Tibial nerve (tissue), 4 donors: ENCODE measurements at regions not wholly inside any gene's neighbourhood (a gene's known extent, or its start where the extent isn't known, plus 50 kb on each side); places are given as distances from the start of the nearest gene placed in this dataset.
"Not testable (repeated sequence)": the region's sequence is repeated elsewhere in the genome, so short reads cannot be mapped to it uniquely, and the experiment has no call there.

ENCODE experiments used
- DNase-seq, 2 donors: peaks; one replicate each; pipeline ENCODE4 v3.0.0-alpha.2; 2019; ENCODE audit warnings: low spot score in 2 of 2
- H3K27ac ChIP-seq, 4 donors: fragments of 200-600 bp; sonication (generic) in 3 of 4; one replicate each; pipeline ENCODE4 v1.5.1; 2017 to 2019; ENCODE audit warnings: mild to moderate bottlenecking in 1 of 4
- H3K27me3 ChIP-seq, 2 donors: fragments of 200-600 bp; sonication (generic) in 1 of 2; one replicate each; pipeline versions ENCODE4 v1.5.1 to v1.6.0; 2017 to 2019
- H3K36me3 ChIP-seq, 3 donors: fragments of 200-600 bp; sonication (generic); one replicate each; pipeline ENCODE4 v1.5.1; 2018 to 2019
- H3K4me1 ChIP-seq, 4 donors: fragments of 200-600 bp; sonication (generic) in 3 of 4; one replicate each; pipeline ENCODE4 v1.5.1; 2017 to 2019
- H3K4me3 ChIP-seq, 4 donors: fragments of 200-600 bp; sonication (generic) in 3 of 4; one replicate each; pipeline ENCODE4 v1.5.1; 2017 to 2019; ENCODE audit warnings: mild to moderate bottlenecking in 1 of 4, moderate library complexity in 1 of 4
- H3K9me3 ChIP-seq, 4 donors: fragments of 200-600 bp; sonication (generic) in 3 of 4; one replicate each; pipeline ENCODE4 v1.5.1; 2017 to 2019
- CTCF ChIP-seq, 5 experiments: fragments of 200-600 bp in 3 of 5; fragments of 450-650 bp in 2 of 5; sonication (generic) in 3 of 5; IDR thresholded peaks; one replicate each; pipeline ENCODE4 v1.5.1; 2016 to 2019; ENCODE audit warnings: antibody characterized with exemption in 5 of 5, mild to moderate bottlenecking in 3 of 5, moderate library complexity in 2 of 5
- EP300 ChIP-seq, 2 donors: sonication (generic); formaldehyde crosslinking; IDR thresholded peaks; one replicate each; pipeline ENCODE4 v1.6.1; 2017; ENCODE audit warnings: antibody characterized with exemption in 2 of 2, mild to moderate bottlenecking in 1 of 2
- POLR2A ChIP-seq, 2 donors: fragments of 450-650 bp; IDR thresholded peaks; one replicate each; pipeline ENCODE4 v1.6.1; 2017; ENCODE audit warnings: antibody characterized with exemption in 2 of 2, mild to moderate bottlenecking in 2 of 2, moderate library complexity in 2 of 2
- WGBS, 2 donors: methylation state at CpG; one replicate each; pipeline ENCODE4 v1.1.5; 2018; 5-methylcytosine and 5-hydroxymethylcytosine counted together

- WGBS, 2 donors: 69 to 70% methylated on average over 5 of the region's 5 CpGs
- H3K36me3 ChIP-seq: no peaks in the 10 kb centered on the region
- TF ChIP-seq EP300 (IDR thresholded peaks at IDR 0.05): no peak
- no peak for TF ChIP-seq POLR2A (IDR thresholded peaks at IDR 0.05)
- TF ChIP-seq CTCF (IDR thresholded peaks at IDR 0.05): no peak
- DNase-seq: no peak
- no peaks in the 10 kb centered on the region for H3K27me3 ChIP-seq
- peak overlapping the region in 2 of 4 donors; percentile 26 to 63 for H3K27ac ChIP-seq
- H3K9me3 ChIP-seq: no peaks in the 10 kb centered on the region
- peaks cover 0 to 30% (median 5%) of the 10 kb centered on the region in 4 donors for H3K4me1 ChIP-seq
- no peak overlapping the region for H3K4me3 ChIP-seq
Measured at GRCh38 chr10:114713525-114714090, 55.5 kb upstream of the ABLIM1 start.

- DNase-seq: no peak
- WGBS, 2 donors: 55 to 58% methylated on average over 5 of the region's 5 CpGs
- Histone ChIP-seq H3K27ac (peak overlapping the region in 2 of 4 donors; percentile 26 to 63), H3K36me3 (no peaks in the 10 kb centered on the region), H3K27me3 (no peaks in the 10 kb centered on the region), H3K4me3 (no peak overlapping the region), H3K9me3 (no peaks in the 10 kb centered on the region), H3K4me1 (peaks cover 0 to 30% (median 5%) of the 10 kb centered on the region in 4 donors)
- TF ChIP-seq EP300 (IDR thresholded peaks at IDR 0.05): no peak
- no peak for TF ChIP-seq CTCF (IDR thresholded peaks at IDR 0.05)
- TF ChIP-seq POLR2A (IDR thresholded peaks at IDR 0.05): no peak
Measured at GRCh38 chr10:114714281-114714741, 56.2 kb upstream of the ABLIM1 start.

GRCh38 chr10:114715171-114715670 is 57.1 kb upstream of the ABLIM1 start:
- peaks cover 0 to 30% (median 5%) of the 10 kb centered on the region in 4 donors for H3K4me1 ChIP-seq
- H3K36me3 ChIP-seq: no peaks in the 10 kb centered on the region
- H3K27me3 ChIP-seq: no peaks in the 10 kb centered on the region
- H3K9me3 ChIP-seq: no peaks in the 10 kb centered on the region
- TF ChIP-seq POLR2A (IDR thresholded peaks at IDR 0.05): no peak
- TF ChIP-seq EP300 (IDR thresholded peaks at IDR 0.05): peak in 1 of 2 donors; percentile 64
- no peak for TF ChIP-seq CTCF (IDR thresholded peaks at IDR 0.05)
- peak overlapping the region in 3 of 4 donors; percentile 29 to 63 (median 48) for H3K27ac ChIP-seq
- WGBS, 2 donors: 23 to 26% methylated on average over 7 of the region's 7 CpGs
- no peak overlapping the region for H3K4me3 ChIP-seq
- no peak for DNase-seq

- Histone ChIP-seq H3K4me3 (no peak overlapping the region), H3K27ac (peak overlapping the region in 1 of 4 donors; percentile 3), H3K36me3 (no peaks in the 10 kb centered on the region), H3K9me3 (no peaks in the 10 kb centered on the region), H3K4me1 (peaks cover 0 to 30% (median 5%) of the 10 kb centered on the region in 4 donors), H3K27me3 (no peaks in the 10 kb centered on the region)
- TF ChIP-seq EP300 (IDR thresholded peaks at IDR 0.05): no peak
- TF ChIP-seq POLR2A (IDR thresholded peaks at IDR 0.05): no peak
- no peak for TF ChIP-seq CTCF (IDR thresholded peaks at IDR 0.05)
- WGBS, 2 donors: 79 to 88% methylated on average over 2 of the region's 2 CpGs
- DNase-seq: no peak
Measured at GRCh38 chr10:114716811-114717404, 58.8 kb upstream of the ABLIM1 start.

- H3K4me3 ChIP-seq, H3K36me3 ChIP-seq, DNase-seq, H3K27me3 ChIP-seq, H3K9me3 ChIP-seq, H3K27ac ChIP-seq: not testable (repeated sequence)
- H3K4me1 ChIP-seq: peaks cover 0 to 30% (median 5%) of the 10 kb centered on the region in 4 donors
Measured at GRCh38 chr10:114717881-114718280, 59.8 kb upstream of the ABLIM1 start.
